ENCODE measurements at regions not wholly inside any gene's neighbourhood (a gene's known extent, or its start where the extent isn't known, plus 50 kb on each side); places are given as distances from the start of the nearest gene placed in this dataset.

- H3K4me1 Mint-ChIP-seq: no peaks in the 10 kb centered on the region
- H3K27me3 Mint-ChIP-seq (ENCODE audit: low read depth in 3 of 3): peaks cover 3 to 5% (median 4%) of the 10 kb centered on the region in 3 donors
- no peak overlapping the region for H3K27ac Mint-ChIP-seq
- DNase-seq: no peak
- H3K9me3 Mint-ChIP-seq: no peaks in the 10 kb centered on the region
- H3K36me3 Mint-ChIP-seq: no peaks in the 10 kb centered on the region
- H3K4me3 Mint-ChIP-seq: no peak overlapping the region
These were observed 182.2 kb upstream of the SYT13 start for GRCh38 chr11:45468267-45468856.

DNA sequence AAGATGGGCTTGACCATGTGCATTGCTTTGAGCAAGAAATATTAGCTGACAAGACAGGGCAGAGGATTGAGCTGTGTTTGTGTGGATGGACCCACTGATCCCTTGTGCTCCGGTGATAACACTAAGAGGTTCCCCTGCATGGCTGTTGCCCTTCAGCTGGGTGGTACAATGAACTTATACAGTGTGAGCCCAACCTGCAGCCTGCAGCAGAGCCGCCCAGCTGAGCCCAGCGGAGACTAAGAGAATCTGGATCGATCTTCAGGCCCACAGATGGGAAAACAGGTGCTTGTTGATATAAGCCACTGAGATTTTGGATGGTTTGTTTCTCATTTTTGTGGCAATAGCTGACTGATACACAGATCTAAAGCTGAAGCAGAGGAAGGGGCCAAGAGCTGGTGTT is 177.4 kb upstream of the SYT13 start:
- Mint-ChIP-seq H3K27me3 (ENCODE audit: low read depth in 3 of 3) (peaks cover 0 to 5% (median 2%) of the 10 kb centered on the region in 3 donors), H3K27ac (no peak overlapping the region), H3K9me3 (peaks cover 0 to 1% (median 0%) of the 10 kb centered on the region in 6 donors), H3K4me1 (no peaks in the 10 kb centered on the region), H3K36me3 (no peaks in the 10 kb centered on the region), H3K4me3 (no peak overlapping the region)
- DNase-seq: no peak

DNA sequence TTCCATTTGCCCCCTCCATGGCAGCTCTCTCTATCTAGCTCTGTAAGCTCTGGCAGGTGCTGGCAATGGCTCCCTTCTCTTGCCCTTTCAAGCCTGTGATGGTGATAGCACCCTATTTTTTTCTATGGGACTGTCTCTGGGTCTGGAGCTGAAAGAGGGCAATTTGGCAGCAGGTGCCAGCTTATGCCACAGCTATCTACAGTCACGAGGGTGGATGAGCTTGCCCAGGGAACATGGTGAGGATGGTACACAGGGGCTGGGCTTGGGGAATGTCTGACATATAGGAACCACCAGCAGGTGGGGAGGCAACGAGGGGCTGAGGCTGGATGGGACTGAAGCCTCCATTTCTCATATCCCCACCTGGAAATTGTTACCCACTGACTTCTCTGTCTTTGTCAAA is 175.4 kb upstream of the SYT13 start:
- H3K9me3 Mint-ChIP-seq: peaks cover 0 to 1% (median 0%) of the 10 kb centered on the region in 6 donors
- H3K36me3 Mint-ChIP-seq: no peaks in the 10 kb centered on the region
- H3K27ac Mint-ChIP-seq: no peak overlapping the region
- DNase-seq: no peak
- H3K4me1 Mint-ChIP-seq: no peaks in the 10 kb centered on the region
- no peak overlapping the region for H3K4me3 Mint-ChIP-seq
- H3K27me3 Mint-ChIP-seq (ENCODE audit: low read depth in 3 of 3): peaks cover 0 to 4% (median 3%) of the 10 kb centered on the region in 3 donors

DNA sequence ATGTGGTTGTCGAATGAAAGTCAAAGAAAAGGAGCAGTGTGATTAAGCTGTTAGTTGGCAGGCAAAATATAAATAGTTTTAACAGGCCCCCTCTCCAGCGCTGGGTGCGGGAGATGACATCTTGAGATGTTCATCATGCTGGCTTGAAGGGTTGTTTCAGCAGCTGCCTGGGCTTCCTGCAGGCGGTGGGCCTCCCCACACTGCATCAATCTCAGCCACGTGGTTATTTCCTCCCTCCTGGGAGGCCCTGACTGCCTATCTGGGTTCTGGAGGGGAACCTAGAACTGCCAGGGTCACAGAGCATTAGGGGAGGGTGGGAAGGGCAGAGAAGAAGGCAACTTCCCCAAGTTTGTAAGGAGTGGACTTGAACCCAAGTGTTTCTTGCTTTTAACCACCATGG is 173.3 kb upstream of the SYT13 start:
- Mint-ChIP-seq H3K9me3 (peaks cover 0 to 1% (median 0%) of the 10 kb centered on the region in 6 donors), H3K4me1 (no peaks in the 10 kb centered on the region), H3K27ac (no peak overlapping the region), H3K27me3 (ENCODE audit: low read depth in 3 of 3) (peaks cover 0 to 4% (median 1%) of the 10 kb centered on the region in 3 donors), H3K36me3 (no peaks in the 10 kb centered on the region), H3K4me3 (no peak overlapping the region)
- DNase-seq: no peak

- Mint-ChIP-seq H3K27ac (no peak overlapping the region), H3K4me3 (no peak overlapping the region), H3K27me3 (ENCODE audit: low read depth in 3 of 3) (peaks cover 0 to 4% (median 1%) of the 10 kb centered on the region in 3 donors), H3K36me3 (no peaks in the 10 kb centered on the region), H3K9me3 (peaks cover 0 to 1% (median 0%) of the 10 kb centered on the region in 6 donors), H3K4me1 (no peaks in the 10 kb centered on the region)
- DNase-seq: no peak
These were observed 172.1 kb upstream of the SYT13 start for GRCh38 chr11:45458269-45458668.

DNA sequence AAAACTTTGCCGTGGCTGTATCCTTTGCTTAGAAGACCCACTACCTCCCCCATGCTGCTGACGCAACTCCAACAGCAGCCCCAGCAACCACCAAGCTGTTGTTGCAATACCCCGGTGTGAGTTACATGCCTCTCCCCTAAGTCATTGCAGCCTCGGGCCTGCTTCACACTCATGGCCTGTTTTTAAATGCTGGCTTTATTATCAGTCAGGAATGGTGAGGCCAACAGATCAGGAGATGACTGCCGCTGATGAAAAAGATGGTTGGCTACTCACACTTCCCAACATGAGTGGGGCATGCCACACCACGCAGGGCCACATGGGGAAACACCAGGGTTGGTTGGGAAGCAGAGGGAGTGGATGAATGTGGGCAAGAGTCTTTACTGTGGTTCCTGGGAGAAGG is 171.5 kb upstream of the SYT13 start:
- peaks cover 0 to 1% (median 0%) of the 10 kb centered on the region in 6 donors for H3K9me3 Mint-ChIP-seq
- no peak for DNase-seq
- H3K4me3 Mint-ChIP-seq: no peak overlapping the region
- H3K36me3 Mint-ChIP-seq: no peaks in the 10 kb centered on the region
- H3K27ac Mint-ChIP-seq: no peak overlapping the region
- peaks cover 0 to 4% (median 1%) of the 10 kb centered on the region in 3 donors for H3K27me3 Mint-ChIP-seq (ENCODE audit: low read depth in 3 of 3)
- H3K4me1 Mint-ChIP-seq: no peaks in the 10 kb centered on the region

DNA sequence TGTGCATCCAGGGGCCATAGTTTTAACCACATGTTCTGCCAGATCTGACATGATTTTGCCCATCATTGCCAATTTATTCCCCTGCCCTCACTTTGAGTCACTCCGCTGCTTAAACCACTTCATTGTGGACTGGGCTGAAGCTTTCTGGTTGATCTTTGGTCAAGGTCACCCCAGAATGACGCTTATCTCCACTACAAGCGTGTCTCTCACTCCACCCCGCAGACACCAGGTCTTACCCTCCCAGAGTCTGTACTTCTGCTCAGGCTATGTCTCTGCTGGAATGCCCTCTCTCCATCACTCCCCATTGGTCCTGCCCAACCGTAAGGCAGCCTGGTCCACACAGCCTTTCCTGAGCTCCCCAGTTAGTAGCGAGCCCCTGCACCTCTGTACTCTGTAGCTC is 170.5 kb upstream of the SYT13 start:
- Mint-ChIP-seq H3K4me3 (no peak overlapping the region), H3K4me1 (no peaks in the 10 kb centered on the region), H3K36me3 (no peaks in the 10 kb centered on the region), H3K9me3 (peaks cover 0 to 1% (median 0%) of the 10 kb centered on the region in 6 donors), H3K27me3 (ENCODE audit: low read depth in 3 of 3) (peaks cover 0 to 4% (median 1%) of the 10 kb centered on the region in 3 donors), H3K27ac (no peak overlapping the region)
- DNase-seq: no peak

DNA sequence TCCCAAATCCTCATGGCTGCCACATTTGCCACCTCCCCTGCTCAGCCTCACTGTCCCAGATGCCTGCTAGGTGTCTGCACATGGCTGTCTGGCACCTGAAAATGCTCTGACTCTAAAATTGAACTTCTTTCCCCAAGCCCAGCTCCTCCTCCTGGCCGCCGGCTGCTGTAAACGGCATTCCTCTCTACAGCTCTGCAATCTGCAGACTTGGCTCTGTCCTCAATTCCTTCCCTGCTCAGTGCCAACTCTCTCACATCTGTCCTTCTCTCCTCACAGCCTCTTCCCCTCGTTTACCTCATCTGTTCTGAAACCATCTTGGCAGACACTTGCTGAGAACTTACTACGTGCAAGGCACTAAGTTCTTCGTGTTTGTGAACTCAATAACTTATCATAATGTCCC is 169.4 kb upstream of the SYT13 start:
- DNase-seq: no peak
- H3K27me3 Mint-ChIP-seq (ENCODE audit: low read depth in 3 of 3): peaks cover 0 to 4% (median 1%) of the 10 kb centered on the region in 3 donors
- no peak overlapping the region for H3K4me3 Mint-ChIP-seq
- H3K36me3 Mint-ChIP-seq: no peaks in the 10 kb centered on the region
- H3K27ac Mint-ChIP-seq: no peak overlapping the region
- H3K4me1 Mint-ChIP-seq: no peaks in the 10 kb centered on the region
- no peaks in the 10 kb centered on the region for H3K9me3 Mint-ChIP-seq

DNA sequence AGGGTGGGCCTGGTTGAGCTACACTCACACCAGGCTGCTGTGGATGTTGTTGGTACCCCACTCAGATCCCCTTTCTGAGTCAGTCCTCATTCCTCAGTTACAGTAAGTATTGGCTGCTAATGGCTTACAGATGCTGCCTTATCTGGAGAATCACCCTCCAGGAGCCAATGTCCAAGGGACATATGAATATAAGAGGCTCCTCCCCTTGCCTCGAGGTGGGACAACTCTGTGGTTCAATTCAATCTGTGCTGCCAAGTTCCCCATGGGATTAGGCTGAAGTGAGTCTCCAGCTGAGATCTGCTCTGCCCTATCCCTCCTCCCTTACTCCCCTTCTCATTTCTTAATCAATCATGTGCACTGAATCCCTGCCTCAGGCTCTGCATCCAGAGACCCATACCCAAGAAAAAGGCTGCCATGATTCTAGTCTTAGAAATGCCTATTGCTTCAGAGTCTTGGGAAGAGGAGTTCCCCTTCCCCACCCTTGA is 168.8 kb upstream of the SYT13 start:
- no peak overlapping the region for H3K27ac Mint-ChIP-seq

DNA sequence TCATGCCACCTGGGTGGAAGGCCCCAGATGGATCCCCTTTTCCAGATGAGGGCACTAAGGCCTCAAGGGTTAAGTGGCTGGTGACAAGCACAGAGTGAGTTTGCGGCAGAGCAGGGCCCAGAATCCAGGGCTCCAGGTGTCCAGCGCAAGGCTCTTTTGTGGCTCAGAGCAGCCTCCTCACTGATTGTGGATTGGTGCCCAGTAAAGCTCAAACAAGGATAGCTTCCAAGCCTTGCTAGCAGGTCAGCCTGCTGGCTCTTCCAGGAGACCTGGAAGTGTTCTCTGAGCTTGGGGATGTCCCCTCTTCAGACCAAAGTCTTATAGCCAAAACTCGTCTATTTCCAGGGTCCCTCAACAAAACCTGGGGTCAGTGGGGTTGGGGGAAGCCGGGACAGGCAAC is 167.6 kb upstream of the SYT13 start:
- H3K9me3 Mint-ChIP-seq: no peaks in the 10 kb centered on the region
- H3K27me3 Mint-ChIP-seq (ENCODE audit: low read depth in 3 of 3): peaks cover 0 to 4% (median 1%) of the 10 kb centered on the region in 3 donors
- H3K36me3 Mint-ChIP-seq: no peaks in the 10 kb centered on the region
- H3K27ac Mint-ChIP-seq: no peak overlapping the region
- no peak for DNase-seq
- no peaks in the 10 kb centered on the region for H3K4me1 Mint-ChIP-seq
- no peak overlapping the region for H3K4me3 Mint-ChIP-seq

More for the DNA sequence above, 168.8 kb upstream of the SYT13 start:
- DNase-seq: no peak
- peaks cover 0 to 4% (median 1%) of the 10 kb centered on the region in 3 donors for H3K27me3 Mint-ChIP-seq (ENCODE audit: low read depth in 3 of 3)
- no peak overlapping the region for H3K4me3 Mint-ChIP-seq
- H3K36me3 Mint-ChIP-seq: no peaks in the 10 kb centered on the region
- no peaks in the 10 kb centered on the region for H3K9me3 Mint-ChIP-seq
- no peaks in the 10 kb centered on the region for H3K4me1 Mint-ChIP-seq

- Mint-ChIP-seq H3K4me3 (no peak overlapping the region), H3K27me3 (ENCODE audit: low read depth in 3 of 3) (peaks cover 0 to 4% (median 1%) of the 10 kb centered on the region in 3 donors), H3K9me3 (no peaks in the 10 kb centered on the region), H3K36me3 (no peaks in the 10 kb centered on the region), H3K27ac (no peak overlapping the region), H3K4me1 (no peaks in the 10 kb centered on the region)
- no peak for DNase-seq
These were observed 165.8 kb upstream of the SYT13 start for GRCh38 chr11:45451766-45452440.

GRCh38 chr11:45450189-45450588 is 164.0 kb upstream of the SYT13 start:
- Mint-ChIP-seq H3K4me3 (no peak overlapping the region), H3K9me3 (no peaks in the 10 kb centered on the region), H3K4me1 (no peaks in the 10 kb centered on the region), H3K27me3 (ENCODE audit: low read depth in 3 of 3) (peaks cover 0 to 4% (median 1%) of the 10 kb centered on the region in 3 donors), H3K36me3 (no peaks in the 10 kb centered on the region), H3K27ac (no peak overlapping the region)
- no peak for DNase-seq

DNA sequence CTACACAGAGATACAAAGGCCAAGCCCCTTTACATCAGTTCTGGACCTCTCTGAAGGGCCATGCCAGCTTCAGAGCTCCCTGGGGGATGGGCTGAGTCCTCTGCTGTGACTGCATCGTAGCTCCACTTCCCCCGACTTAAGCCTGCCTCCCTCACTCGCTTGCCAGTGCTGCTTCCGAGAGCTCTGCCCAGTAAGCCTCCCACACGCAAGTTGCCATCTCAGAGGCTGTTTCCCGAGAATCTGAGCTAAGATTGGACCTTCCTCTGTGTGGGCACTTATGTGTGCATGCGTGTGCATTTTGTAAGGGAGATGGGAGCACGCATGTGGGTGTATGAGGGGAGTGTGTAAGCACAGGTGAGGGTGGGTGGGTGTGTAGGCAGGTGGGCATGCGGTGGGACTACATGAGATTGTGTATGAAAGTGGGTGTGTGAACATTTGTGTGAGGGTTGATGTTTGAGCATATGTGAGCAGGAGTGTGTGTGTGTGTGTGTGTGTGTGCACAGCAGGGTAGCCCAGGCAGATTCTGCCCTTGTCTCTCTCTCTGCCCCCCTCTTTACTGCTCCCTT is 163.0 kb upstream of the SYT13 start:
- Mint-ChIP-seq H3K27me3 (ENCODE audit: low read depth in 3 of 3) (peaks cover 0 to 2% (median 0%) of the 10 kb centered on the region in 3 donors), H3K27ac (no peak overlapping the region), H3K4me3 (no peak overlapping the region), H3K9me3 (no peaks in the 10 kb centered on the region), H3K4me1 (no peaks in the 10 kb centered on the region), H3K36me3 (no peaks in the 10 kb centered on the region)
- DNase-seq: no peak

DNA sequence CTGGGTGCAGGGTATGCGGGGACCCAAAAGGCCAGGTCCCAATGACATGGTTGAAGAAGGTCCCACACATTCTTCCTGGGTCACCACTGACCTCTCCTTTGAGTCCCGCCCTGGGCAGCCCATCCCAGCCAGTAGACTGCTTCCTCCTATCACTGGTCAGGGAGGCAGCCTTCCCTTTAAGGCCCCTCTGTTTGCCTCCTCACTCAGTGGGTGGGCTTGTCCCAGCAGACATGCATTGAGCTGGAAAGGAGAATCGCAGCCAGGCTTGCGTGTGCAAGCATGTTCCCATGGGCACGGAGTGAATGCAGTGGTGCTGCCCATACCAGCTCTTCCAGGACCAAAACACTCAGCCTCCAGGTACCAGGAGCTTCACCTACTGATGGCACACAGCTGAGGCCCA is 162.4 kb upstream of the SYT13 start:
- Mint-ChIP-seq H3K4me3 (no peak overlapping the region), H3K4me1 (no peaks in the 10 kb centered on the region), H3K36me3 (no peaks in the 10 kb centered on the region), H3K9me3 (no peaks in the 10 kb centered on the region), H3K27me3 (ENCODE audit: low read depth in 3 of 3) (peaks cover 0 to 2% (median 0%) of the 10 kb centered on the region in 3 donors), H3K27ac (no peak overlapping the region)
- DNase-seq: no peak

All from immature natural killer cell (primary cell).